PC-9 (cell line): ENCODE measurements at regions not wholly inside any gene's neighbourhood (a gene's known extent, or its start where the extent isn't known, plus 50 kb on each side); places are given as distances from the start of the nearest gene placed in this dataset.

Experiments used
- BruUV-seq: library from RNA; stranded (reverse); fragments of 400-500 nt; replicated peaks from 2 replicates; lab custom pipeline; 2021; lab: Mats Ljungman, UMichigan
- CTCF ChIA-PET: fragments of 300-600 bp; sonication (Branson Sonifier 250); formaldehyde crosslinking; loops from one replicate; lab custom pipeline; 2022; ENCODE audit warnings: antibody characterized with exemption; lab: Charles Lee
- POLR2A ChIA-PET: fragments of 300-600 bp; sonication (Branson Sonifier 250); formaldehyde crosslinking; loops from one replicate; lab custom pipeline; 2022; ENCODE audit warnings: antibody characterized with exemption; ENCODE audit not compliant: unreplicated experiment; lab: Charles Lee
- DNase-seq, 2 experiments: peaks; one replicate each; pipeline versions ENCODE4 v3.0.0 to v3.0.0-alpha.2; 2015 to 2022; ENCODE audit warnings: mixed read lengths in 1 of 2
- H2AFZ ChIP-seq: fragments of 200-600 bp; sonication (generic); 2 replicates; pipeline ENCODE4 v1.8.1; 2017; ENCODE audit warnings: antibody characterized with exemption
- H3F3A ChIP-seq: fragments of 200-600 bp; sonication (generic); 2 replicates; pipeline ENCODE4 v1.8.1; 2017; ENCODE audit warnings: antibody characterized with exemption, mild to moderate bottlenecking, low read depth; ENCODE audit not compliant: insufficient read depth
- H3K27ac ChIP-seq: fragments of 200-600 bp; sonication (generic); 2 replicates; pipeline ENCODE4 v1.6.1; 2016; ENCODE audit warnings: mixed run types
- H3K27me3 ChIP-seq: fragments of 200-600 bp; sonication (generic); 2 replicates; pipeline ENCODE4 v1.6.1; 2016; ENCODE audit warnings: low read depth, mixed run types; ENCODE audit not compliant: insufficient read depth
- H3K36me3 ChIP-seq: fragments of 200-600 bp; sonication (generic); 2 replicates; pipeline ENCODE4 v1.6.1; 2016; ENCODE audit warnings: low read depth, mixed run types
- H3K4me1 ChIP-seq: fragments of 200-600 bp; sonication (generic); replicated peaks from 2 replicates; pipeline ENCODE4 v1.6.1; 2016; ENCODE audit warnings: mixed run types; ENCODE audit not compliant: insufficient read depth
- H3K4me2 ChIP-seq: fragments of 200-600 bp; sonication (generic); 2 replicates; pipeline ENCODE4 v1.6.1; 2017; ENCODE audit warnings: mixed run types
- H3K4me3 ChIP-seq: fragments of 200-600 bp; sonication (generic); 2 replicates; pipeline ENCODE4 v1.6.1; 2016; ENCODE audit warnings: mixed run types
- H3K79me2 ChIP-seq: fragments of 200-600 bp; sonication (generic); 2 replicates; pipeline ENCODE4 v1.6.1; 2017; ENCODE audit warnings: low read depth, mixed run types
- H3K9me2 ChIP-seq: fragments of 200-600 bp; sonication (generic); 2 replicates; pipeline ENCODE4 v1.8.1; 2017; ENCODE audit warnings: mild to moderate bottlenecking; ENCODE audit not compliant: insufficient read depth
- H3K9me3 ChIP-seq: fragments of 200-600 bp; sonication (generic); 2 replicates; pipeline ENCODE4 v1.8.1; 2016; ENCODE audit warnings: low read depth; ENCODE audit not compliant: insufficient read depth
- H4K20me1 ChIP-seq: fragments of 200-600 bp; sonication (generic); 2 replicates; pipeline ENCODE4 v1.8.1; 2017; ENCODE audit not compliant: insufficient read depth
- EZH2 ChIP-seq: fragments of 200-600 bp; sonication (generic); IDR thresholded peaks from 2 replicates; pipeline ENCODE4 v1.8.0; 2017; ENCODE audit warnings: antibody characterized with exemption, low read depth
- intact Hi-C: fragments of 100-400 bp; cut with micrococcal nuclease; formaldehyde crosslinking; loops from one replicate; pipeline ENCODE4 v1.10.0; 2022; ENCODE audit not compliant: unreplicated experiment
- TF ChIP-seq, protein P1 (sequence below): fragments of 200-600 bp; sonication (generic); conservative IDR thresholded peaks from 2 replicates; pipeline ENCODE4 v1.6.1; 2017; ENCODE audit warnings: mixed run types, antibody characterized with exemption, mild to moderate bottlenecking, moderate library complexity

DNA sequence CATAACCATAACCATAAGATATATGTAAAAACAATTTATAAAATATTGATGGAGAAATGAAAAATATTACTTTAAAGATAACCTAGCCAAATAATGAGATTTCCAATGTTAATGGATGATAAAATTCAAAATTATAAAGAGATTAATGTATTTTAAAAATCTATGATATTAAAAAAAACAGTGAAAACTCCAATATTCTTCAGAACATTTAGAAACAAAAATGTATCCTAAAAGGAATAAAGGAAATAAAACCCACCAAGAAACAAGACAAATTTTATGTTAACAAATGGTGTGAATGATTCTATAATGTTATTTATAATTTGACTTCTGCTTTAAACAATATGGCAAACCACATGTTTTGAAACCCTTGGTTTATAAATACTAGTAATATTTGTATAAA is 1587.8 kb downstream of the PCDH9 start:
- H3K9me3 ChIP-seq = no peaks in the 10 kb centered on the region
- H3K4me3 ChIP-seq = no peak overlapping the region
- no peak overlapping the region for H2AFZ ChIP-seq
- no peaks in the 10 kb centered on the region for H3F3A ChIP-seq
- no peak for DNase-seq
- H3K4me2 ChIP-seq = no peak overlapping the region
- intact Hi-C loops = loop anchor here (10.0 kb wide), 1 partner anchor 1188 kb away; no protein-coding TSS in a partner anchor
- POLR2A ChIA-PET = no interaction called here
- H3K79me2 ChIP-seq = no peaks in the 10 kb centered on the region
- H3K9me2 ChIP-seq = no peaks in the 10 kb centered on the region
- TF ChIP-seq EZH2 = no peak
- TF ChIP-seq, protein P1, sequence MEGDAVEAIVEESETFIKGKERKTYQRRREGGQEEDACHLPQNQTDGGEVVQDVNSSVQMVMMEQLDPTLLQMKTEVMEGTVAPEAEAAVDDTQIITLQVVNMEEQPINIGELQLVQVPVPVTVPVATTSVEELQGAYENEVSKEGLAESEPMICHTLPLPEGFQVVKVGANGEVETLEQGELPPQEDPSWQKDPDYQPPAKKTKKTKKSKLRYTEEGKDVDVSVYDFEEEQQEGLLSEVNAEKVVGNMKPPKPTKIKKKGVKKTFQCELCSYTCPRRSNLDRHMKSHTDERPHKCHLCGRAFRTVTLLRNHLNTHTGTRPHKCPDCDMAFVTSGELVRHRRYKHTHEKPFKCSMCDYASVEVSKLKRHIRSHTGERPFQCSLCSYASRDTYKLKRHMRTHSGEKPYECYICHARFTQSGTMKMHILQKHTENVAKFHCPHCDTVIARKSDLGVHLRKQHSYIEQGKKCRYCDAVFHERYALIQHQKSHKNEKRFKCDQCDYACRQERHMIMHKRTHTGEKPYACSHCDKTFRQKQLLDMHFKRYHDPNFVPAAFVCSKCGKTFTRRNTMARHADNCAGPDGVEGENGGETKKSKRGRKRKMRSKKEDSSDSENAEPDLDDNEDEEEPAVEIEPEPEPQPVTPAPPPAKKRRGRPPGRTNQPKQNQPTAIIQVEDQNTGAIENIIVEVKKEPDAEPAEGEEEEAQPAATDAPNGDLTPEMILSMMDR = no peak
- no TSS peak for BruUV-seq
- no peaks in the 10 kb centered on the region for H3K27me3 ChIP-seq
- CTCF ChIA-PET = no interaction called here
- no peaks in the 10 kb centered on the region for H4K20me1 ChIP-seq
- no peaks in the 10 kb centered on the region for H3K4me1 ChIP-seq
- no peaks in the 10 kb centered on the region for H3K36me3 ChIP-seq
- no peak overlapping the region for H3K27ac ChIP-seq

DNA sequence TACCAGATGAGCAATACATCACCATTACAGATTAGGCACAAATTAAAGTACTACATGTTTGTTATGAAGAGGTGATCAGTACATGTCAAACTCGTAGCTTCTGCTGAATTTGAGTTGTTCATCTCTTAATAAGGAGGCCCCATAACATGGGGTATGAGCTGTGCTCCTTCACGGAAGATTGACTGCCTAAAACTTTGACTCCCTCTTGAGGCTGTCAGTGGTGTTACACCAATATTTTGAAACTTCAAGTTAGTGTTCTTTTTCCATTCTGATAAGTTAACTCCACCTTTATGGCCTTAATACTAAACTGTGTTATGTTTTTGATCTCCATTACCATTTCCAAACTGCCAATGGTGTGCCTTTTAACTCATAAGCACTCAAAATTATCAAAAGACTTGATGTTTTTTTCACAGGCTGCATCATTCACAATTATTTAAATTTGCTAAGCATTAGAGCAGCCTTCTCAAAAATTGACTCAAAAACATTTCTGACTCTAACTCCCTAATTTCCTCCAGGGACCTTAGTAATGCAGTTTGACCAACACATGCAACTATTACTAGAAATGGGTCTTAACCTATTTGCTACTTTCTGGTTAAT is 1591.5 kb downstream of the PCDH9 start:
- POLR2A ChIA-PET = no interaction called here
- Histone ChIP-seq H2AFZ (no peak overlapping the region), H3K9me2 (no peaks in the 10 kb centered on the region), H3K36me3 (no peaks in the 10 kb centered on the region), H3K79me2 (no peaks in the 10 kb centered on the region), H3K4me3 (no peak overlapping the region), H3K9me3 (no peaks in the 10 kb centered on the region), H3K27ac (no peak overlapping the region), H4K20me1 (no peaks in the 10 kb centered on the region), H3F3A (no peaks in the 10 kb centered on the region), H3K4me1 (no peaks in the 10 kb centered on the region), H3K27me3 (no peaks in the 10 kb centered on the region), H3K4me2 (no peak overlapping the region)
- no peak for TF ChIP-seq EZH2
- TF ChIP-seq, protein P1 = peak; percentile 77
- intact Hi-C loops = loop anchor here (5.0 kb wide), 1 partner anchor 1166 kb away; no protein-coding TSS in a partner anchor
- CTCF ChIA-PET = interaction anchor here (1.5 kb wide), 1 partner anchor 1167 kb away, joined by 6 read pairs; no protein-coding TSS in a partner anchor
- no peak for DNase-seq
- no TSS peak for BruUV-seq

DNA sequence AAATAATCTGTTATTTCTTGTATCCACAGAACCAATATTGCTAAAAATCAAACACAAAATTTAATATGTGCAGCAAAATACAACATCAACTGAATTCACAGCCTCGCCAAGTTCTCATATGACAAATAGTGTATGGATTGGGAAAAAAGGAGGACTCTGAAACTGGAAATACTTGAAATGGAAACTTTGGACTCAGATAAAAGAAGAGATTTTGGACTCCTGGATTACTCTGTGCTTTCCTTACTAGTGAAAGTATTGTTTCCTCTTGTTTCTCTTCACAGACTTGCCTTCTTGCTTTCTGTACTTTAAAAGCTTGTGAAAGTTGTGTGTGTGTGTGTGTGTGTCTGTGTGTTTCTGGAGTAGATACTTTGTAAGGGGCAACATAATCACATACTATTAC is 1596.3 kb downstream of the PCDH9 start:
- Histone ChIP-seq H4K20me1 (no peaks in the 10 kb centered on the region), H3K4me2 (no peak overlapping the region), H3K27me3 (no peaks in the 10 kb centered on the region), H3K36me3 (no peaks in the 10 kb centered on the region), H3K4me1 (no peaks in the 10 kb centered on the region), H3F3A (no peaks in the 10 kb centered on the region), H3K9me2 (no peaks in the 10 kb centered on the region), H3K4me3 (no peak overlapping the region), H2AFZ (no peak overlapping the region), H3K27ac (no peak overlapping the region), H3K9me3 (no peaks in the 10 kb centered on the region), H3K79me2 (no peaks in the 10 kb centered on the region)
- POLR2A ChIA-PET = no interaction called here
- CTCF ChIA-PET = no interaction called here
- no TSS peak for BruUV-seq
- intact Hi-C loops = no loop called here
- DNase-seq = no peak
- no peak for TF ChIP-seq EZH2
- TF ChIP-seq, protein P1 = no peak
